ENCODE measurements at regions not wholly inside any gene's neighbourhood (a gene's known extent, or its start where the extent isn't known, plus 50 kb on each side); places are given as distances from the start of the nearest gene placed in this dataset.
"Not testable (repeated sequence)": the region's sequence is repeated elsewhere in the genome, so short reads cannot be mapped to it uniquely, and the experiment has no call there.

DNA sequence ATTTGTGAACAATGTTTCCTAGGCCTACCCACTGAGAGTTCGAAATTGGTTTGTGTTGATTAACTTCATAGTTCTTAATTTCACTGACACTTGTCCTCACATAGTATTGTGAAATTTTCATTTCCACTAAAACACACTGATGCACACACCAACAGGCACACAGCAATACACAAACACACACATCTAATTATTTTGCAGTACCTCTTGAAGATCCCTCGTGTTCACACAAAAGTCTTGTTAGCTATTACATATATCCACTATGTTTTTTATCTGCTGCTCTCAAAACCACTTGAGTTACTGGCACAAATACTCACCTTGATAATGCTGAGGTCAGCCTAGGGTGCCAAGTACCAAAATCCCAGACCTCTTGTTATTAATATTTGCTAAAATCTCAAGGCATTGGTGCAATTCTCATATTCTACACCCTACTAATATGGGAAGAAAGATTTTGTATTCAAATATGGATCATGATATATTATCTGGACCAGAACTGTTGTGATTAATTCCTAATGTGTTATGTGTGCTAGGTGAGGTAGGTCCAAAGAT lies 767.4 kb upstream of the CDH10 start:
- no peak for TF ChIP-seq CTCF (IDR thresholded peaks at IDR 0.05; ENCODE audit: insufficient read depth, low read depth, low read length, missing control alignments)
- no peak for DNase-seq (ENCODE audit: low read depth)

DNA sequence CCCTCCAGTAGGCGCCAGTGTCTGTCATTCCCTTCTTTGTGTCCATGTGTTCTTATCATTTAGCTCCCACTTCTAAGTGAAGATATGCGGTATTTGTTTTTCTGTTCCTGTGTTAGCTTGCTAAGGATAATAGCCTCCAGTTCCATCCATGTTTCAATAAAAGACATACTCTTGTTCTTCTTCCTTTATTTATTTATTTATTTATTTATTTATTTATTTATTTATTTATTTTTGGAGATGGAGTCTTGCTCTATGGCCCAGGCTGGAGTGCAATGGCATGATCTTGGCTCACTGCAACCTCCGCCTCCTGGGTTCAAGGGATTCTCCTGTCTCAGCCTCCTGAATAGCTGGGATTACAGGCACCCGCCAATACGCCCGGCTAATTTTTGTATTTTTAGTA lies 762.6 kb upstream of the CDH10 start:
- not testable (repeated sequence) for DNase-seq (ENCODE audit: low read depth); H3K4me3 ChIP-seq (ENCODE audit: low read length)

More for the DNA sequence above, 767.4 kb upstream of the CDH10 start:
- H3K4me3 ChIP-seq (ENCODE audit: low read length) = no peak overlapping the region

DNA sequence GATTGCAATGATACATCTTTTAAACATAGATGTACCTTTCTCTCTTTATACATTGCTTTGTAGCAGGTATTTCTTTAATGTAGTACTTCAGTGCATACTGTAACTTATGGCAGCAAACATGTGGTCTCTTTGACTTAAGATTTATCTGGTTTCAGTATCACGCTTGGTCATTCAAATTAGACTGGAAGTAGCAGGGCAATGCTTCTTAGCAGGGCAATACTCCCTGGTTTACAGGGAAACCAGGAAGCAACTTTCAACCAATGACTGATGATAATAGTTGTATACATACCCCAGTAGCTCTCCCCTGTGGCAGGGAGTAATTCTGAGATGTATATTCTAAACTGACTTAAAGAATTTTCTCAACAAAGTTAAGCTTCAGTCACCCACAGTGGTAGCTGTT lies 761.1 kb upstream of the CDH10 start:
- DNase-seq (ENCODE audit: low read depth) = no peak
- H3K4me3 ChIP-seq (ENCODE audit: low read length) = no peak overlapping the region
- no peak for TF ChIP-seq CTCF (IDR thresholded peaks at IDR 0.05; ENCODE audit: insufficient read depth, low read depth, low read length, missing control alignments)

- no peak for DNase-seq (ENCODE audit: low read depth)
- no peak for TF ChIP-seq CTCF (IDR thresholded peaks at IDR 0.05; ENCODE audit: insufficient read depth, low read depth, low read length, missing control alignments)
Measured at GRCh38 chr5:25399878-25400480, 755.2 kb upstream of the CDH10 start.

DNA sequence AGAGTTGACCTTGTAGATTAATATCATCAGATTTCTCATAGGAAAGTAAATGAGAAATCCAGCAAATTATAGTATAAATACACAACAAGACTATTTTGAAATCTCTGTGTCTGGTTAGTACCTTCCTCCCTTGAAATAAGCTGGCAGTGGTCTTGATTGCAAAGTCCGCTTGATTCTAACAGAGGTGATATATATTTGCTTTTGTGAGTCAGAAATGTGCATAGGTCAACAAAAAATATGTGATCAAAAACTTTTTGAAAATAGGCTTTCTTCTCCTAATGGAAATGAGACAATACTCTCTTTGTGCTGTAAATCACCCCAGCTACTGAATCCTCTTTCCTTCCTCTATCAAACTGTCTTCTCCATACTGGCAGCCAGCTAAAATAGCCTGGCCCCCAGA lies 749.2 kb upstream of the CDH10 start:
- H3K4me3 ChIP-seq (ENCODE audit: low read length) = no peak overlapping the region
- no peak for DNase-seq (ENCODE audit: low read depth)
- TF ChIP-seq CTCF (IDR thresholded peaks at IDR 0.05; ENCODE audit: insufficient read depth, low read depth, low read length, missing control alignments) = no peak

More at GRCh38 chr5:25399878-25400480, 755.2 kb upstream of the CDH10 start:
- no peak overlapping the region for H3K4me3 ChIP-seq (ENCODE audit: low read length)

GRCh38 chr5:25393256-25393655 lies 748.5 kb upstream of the CDH10 start:
- DNase-seq (ENCODE audit: low read depth) = no peak
- H3K4me3 ChIP-seq (ENCODE audit: low read length) = no peak overlapping the region
- no peak for TF ChIP-seq CTCF (IDR thresholded peaks at IDR 0.05; ENCODE audit: insufficient read depth, low read depth, low read length, missing control alignments)

GRCh38 chr5:25387953-25388352 lies 743.2 kb upstream of the CDH10 start:
- TF ChIP-seq CTCF (IDR thresholded peaks at IDR 0.05; ENCODE audit: insufficient read depth, low read depth, low read length, missing control alignments) = no peak
- H3K4me3 ChIP-seq (ENCODE audit: low read length) = no peak overlapping the region
- DNase-seq (ENCODE audit: low read depth) = no peak
